ENCODE measurements at regions not wholly inside any gene's neighbourhood (a gene's known extent, or its start where the extent isn't known, plus 50 kb on each side); places are given as distances from the start of the nearest gene placed in this dataset.
A peak's percentile ranks its signal among the peaks of the same experiment; 100 is the strongest.

GRCh38 chr13:73259061-73260017 lies 200.5 kb downstream of the KLF5 start:
- Histone ChIP-seq H3K9ac (ENCODE audit: insufficient read depth, low read length, poor library complexity, severe bottlenecking) (no peak overlapping the region), H3K4me2 (replicated peaks; ENCODE audit: extremely low read depth, low read length, poor library complexity, severe bottlenecking) (no peak overlapping the region), H3K27ac (ENCODE audit: low read depth in 1 of 2, low read length in 2 of 2) (peak overlapping the region in 1 of 2 donors; percentile 84), H3K9me3 (replicated peaks in 1 of 2; ENCODE audit: control insufficient read depth in 1 of 2, insufficient read depth in 1 of 2, low read length in 2 of 2) (no peaks in the 10 kb centered on the region), H3K36me3 (replicated peaks in 1 of 2; ENCODE audit: control insufficient read depth in 1 of 2, insufficient read depth in 2 of 2, low read length in 2 of 2) (no peaks in the 10 kb centered on the region), H4K20me1 (ENCODE audit: insufficient read depth, low read length) (no peaks in the 10 kb centered on the region), H3K4me1 (ENCODE audit: control insufficient read depth in 1 of 2, insufficient read depth in 2 of 2, low read length in 2 of 2) (peaks cover 39 to 44% of the 10 kb centered on the region in 2 donors), H3K27me3 (ENCODE audit: control insufficient read depth in 2 of 2, insufficient read depth in 2 of 2, low read length in 2 of 2) (no peaks in the 10 kb centered on the region), H3K4me3 (replicated peaks in 1 of 3; ENCODE audit: low read depth in 2 of 3, low read length in 3 of 3) (no peak overlapping the region), H2AFZ (ENCODE audit: insufficient read depth, low read depth, low read length, poor library complexity, severe bottlenecking) (no peak overlapping the region), H3K79me2 (ENCODE audit: insufficient read depth, low read length) (no peaks in the 10 kb centered on the region)
- Mint-ChIP-seq H3K27ac (peak overlapping the region in 4 of 7 donors; percentile 12 to 97 (median 58)), H3K27me3 (ENCODE audit: low read depth in 3 of 3) (no peaks in the 10 kb centered on the region), H3K4me1 (peaks cover 52% of the 10 kb centered on the region), H3K4me3 (no peak overlapping the region), H3K36me3 (peaks cover 0 to 5% of the 10 kb centered on the region in 2 donors), H3K9me3 (peaks cover 0 to 9% (median 2%) of the 10 kb centered on the region in 7 donors)
- DNase-seq: no peak
- 100% methylated on average over 2 of the region's 14 CpGs for WGBS (ENCODE audit: insufficient coverage)
- TF ChIP-seq CTCF (IDR thresholded peaks at IDR 0.05): no peak
- intact Hi-C loops (cut with micrococcal nuclease): loop anchor here in 1 of 2 donors (10.0 kb wide), 1 partner anchor 75 kb away; no protein-coding TSS in a partner anchor

GRCh38 chr13:73258406-73258805 lies 199.6 kb downstream of the KLF5 start:
- H3K79me2 ChIP-seq (ENCODE audit: insufficient read depth, low read length): no peaks in the 10 kb centered on the region
- H3K27ac ChIP-seq (ENCODE audit: low read depth in 1 of 2, low read length in 2 of 2): peak overlapping the region in 1 of 2 donors; percentile 84
- no peak for TF ChIP-seq CTCF (IDR thresholded peaks at IDR 0.05)
- peak overlapping the region in 1 of 3 experiments; percentile 36 for H3K4me3 ChIP-seq (replicated peaks in 1 of 3; ENCODE audit: low read depth in 2 of 3, low read length in 3 of 3)
- no peaks in the 10 kb centered on the region for H3K36me3 ChIP-seq (replicated peaks in 1 of 2; ENCODE audit: control insufficient read depth in 1 of 2, insufficient read depth in 2 of 2, low read length in 2 of 2)
- peaks cover 39 to 44% of the 10 kb centered on the region in 2 donors for H3K4me1 ChIP-seq (ENCODE audit: control insufficient read depth in 1 of 2, insufficient read depth in 2 of 2, low read length in 2 of 2)
- H3K4me1 Mint-ChIP-seq: peaks cover 52% of the 10 kb centered on the region
- H3K27me3 Mint-ChIP-seq (ENCODE audit: low read depth in 3 of 3): no peaks in the 10 kb centered on the region
- H3K9ac ChIP-seq (ENCODE audit: insufficient read depth, low read length, poor library complexity, severe bottlenecking): no peak overlapping the region
- no CpG with 5 or more reads among the region's 4 CpGs for WGBS (ENCODE audit: insufficient coverage)
- no peak overlapping the region for H2AFZ ChIP-seq (ENCODE audit: insufficient read depth, low read depth, low read length, poor library complexity, severe bottlenecking)
- H4K20me1 ChIP-seq (ENCODE audit: insufficient read depth, low read length): no peaks in the 10 kb centered on the region
- intact Hi-C loops (cut with micrococcal nuclease): loop anchor here in 1 of 2 donors (10.0 kb wide), 1 partner anchor 76 kb away; no protein-coding TSS in a partner anchor
- DNase-seq: peak; percentile 26 to 37 (median 31)
- H3K9me3 Mint-ChIP-seq: peaks cover 0 to 9% (median 2%) of the 10 kb centered on the region in 7 donors
- no peaks in the 10 kb centered on the region for H3K9me3 ChIP-seq (replicated peaks in 1 of 2; ENCODE audit: control insufficient read depth in 1 of 2, insufficient read depth in 1 of 2, low read length in 2 of 2)
- H3K27me3 ChIP-seq (ENCODE audit: control insufficient read depth in 2 of 2, insufficient read depth in 2 of 2, low read length in 2 of 2): no peaks in the 10 kb centered on the region
- peak overlapping the region; percentile 33 for H3K4me2 ChIP-seq (replicated peaks; ENCODE audit: extremely low read depth, low read length, poor library complexity, severe bottlenecking)
- H3K27ac Mint-ChIP-seq: peak overlapping the region; percentile 74 to 97 (median 90)
- peak overlapping the region in 1 of 2 donors; percentile 48 for H3K4me3 Mint-ChIP-seq
- peaks cover 0 to 5% of the 10 kb centered on the region in 2 donors for H3K36me3 Mint-ChIP-seq

All from CD14-positive monocyte (primary cell).